ENCODE measurements at regions not wholly inside any gene's neighbourhood (a gene's known extent, or its start where the extent isn't known, plus 50 kb on each side); places are given as distances from the start of the nearest gene placed in this dataset.

DNA sequence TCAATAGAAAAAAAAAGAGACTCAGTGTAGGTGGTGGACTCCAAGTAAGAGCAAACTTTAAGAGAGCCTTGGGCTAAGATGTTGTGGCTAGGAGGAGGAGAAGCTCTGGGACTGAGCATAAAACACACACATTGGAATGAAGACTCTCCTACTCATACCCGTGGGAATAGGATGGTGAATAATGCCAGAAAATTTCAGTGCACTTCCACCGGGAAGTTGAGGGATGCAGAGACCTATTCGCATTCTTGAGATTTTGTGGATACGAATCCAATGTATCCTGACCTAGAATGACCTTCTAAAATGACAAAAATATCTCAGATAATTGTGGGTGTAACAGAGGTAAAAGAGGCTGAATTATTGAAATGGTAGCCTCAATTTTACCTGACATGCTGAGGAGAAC, 388.7 kb upstream of the SGO1 start:
- TF ChIP-seq, protein P1, sequence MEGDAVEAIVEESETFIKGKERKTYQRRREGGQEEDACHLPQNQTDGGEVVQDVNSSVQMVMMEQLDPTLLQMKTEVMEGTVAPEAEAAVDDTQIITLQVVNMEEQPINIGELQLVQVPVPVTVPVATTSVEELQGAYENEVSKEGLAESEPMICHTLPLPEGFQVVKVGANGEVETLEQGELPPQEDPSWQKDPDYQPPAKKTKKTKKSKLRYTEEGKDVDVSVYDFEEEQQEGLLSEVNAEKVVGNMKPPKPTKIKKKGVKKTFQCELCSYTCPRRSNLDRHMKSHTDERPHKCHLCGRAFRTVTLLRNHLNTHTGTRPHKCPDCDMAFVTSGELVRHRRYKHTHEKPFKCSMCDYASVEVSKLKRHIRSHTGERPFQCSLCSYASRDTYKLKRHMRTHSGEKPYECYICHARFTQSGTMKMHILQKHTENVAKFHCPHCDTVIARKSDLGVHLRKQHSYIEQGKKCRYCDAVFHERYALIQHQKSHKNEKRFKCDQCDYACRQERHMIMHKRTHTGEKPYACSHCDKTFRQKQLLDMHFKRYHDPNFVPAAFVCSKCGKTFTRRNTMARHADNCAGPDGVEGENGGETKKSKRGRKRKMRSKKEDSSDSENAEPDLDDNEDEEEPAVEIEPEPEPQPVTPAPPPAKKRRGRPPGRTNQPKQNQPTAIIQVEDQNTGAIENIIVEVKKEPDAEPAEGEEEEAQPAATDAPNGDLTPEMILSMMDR (IDR thresholded peaks at IDR 0.05 in 8 of 11, conservative IDR thresholded peaks at IDR 0.05 in 3 of 11), result no peak
- no peak for TF ChIP-seq POLR2A (IDR thresholded peaks at IDR 0.05)

Data from spleen (tissue), 7 donors.